ENCODE measurements at regions not wholly inside any gene's neighbourhood (a gene's known extent, or its start where the extent isn't known, plus 50 kb on each side); places are given as distances from the start of the nearest gene placed in this dataset.
"Not testable (repeated sequence)": the region's sequence is repeated elsewhere in the genome, so short reads cannot be mapped to it uniquely, and the experiment has no call there.

- DNase-seq (ENCODE audit: low read depth in 2 of 2) = no peak
Measured at GRCh38 chr18:73544617-73545016, 603.0 kb downstream of the FBXO15 start.

GRCh38 chr18:73544032-73544431 is 603.6 kb downstream of the FBXO15 start:
- no peak for DNase-seq (ENCODE audit: low read depth in 2 of 2)

- DNase-seq (ENCODE audit: low read depth in 2 of 2) = no peak
Measured at GRCh38 chr18:73535990-73536389, 611.6 kb downstream of the FBXO15 start.

GRCh38 chr18:73535189-73535588 is 612.4 kb downstream of the FBXO15 start:
- DNase-seq (ENCODE audit: low read depth in 2 of 2) = no peak

- no peak for DNase-seq (ENCODE audit: low read depth in 2 of 2)
Measured at GRCh38 chr18:73531601-73532000, 616.0 kb downstream of the FBXO15 start.

GRCh38 chr18:73528066-73528465 is 619.6 kb downstream of the FBXO15 start:
- DNase-seq (ENCODE audit: low read depth in 2 of 2) = no peak

- DNase-seq (ENCODE audit: low read depth in 2 of 2) = no peak
Measured at GRCh38 chr18:73520229-73520628, 627.4 kb downstream of the FBXO15 start.

GRCh38 chr18:73516056-73516455 is 631.6 kb downstream of the FBXO15 start:
- DNase-seq (ENCODE audit: low read depth in 2 of 2) = not testable (repeated sequence)

- no peak for DNase-seq (ENCODE audit: low read depth in 2 of 2)
Measured at GRCh38 chr18:73514449-73514848, 633.2 kb downstream of the FBXO15 start.

GRCh38 chr18:73511771-73512503 is 635.7 kb downstream of the FBXO15 start:
- DNase-seq (ENCODE audit: low read depth in 2 of 2) = no peak

- DNase-seq (ENCODE audit: low read depth in 2 of 2) = no peak
Measured at GRCh38 chr18:73509460-73509859, 638.2 kb downstream of the FBXO15 start.

GRCh38 chr18:73503326-73503725 is 635.5 kb upstream of the NETO1 start:
- no peak for DNase-seq (ENCODE audit: low read depth in 2 of 2)

- DNase-seq (ENCODE audit: low read depth in 2 of 2) = no peak
Measured at GRCh38 chr18:73487966-73488365, 620.2 kb upstream of the NETO1 start.

- DNase-seq (ENCODE audit: low read depth in 2 of 2) = no peak
Measured at GRCh38 chr18:73485166-73485565, 617.4 kb upstream of the NETO1 start.

- DNase-seq (ENCODE audit: low read depth in 2 of 2) = no peak
Measured at GRCh38 chr18:73482901-73483300, 615.1 kb upstream of the NETO1 start.

GRCh38 chr18:73479477-73479876 is 611.7 kb upstream of the NETO1 start:
- DNase-seq (ENCODE audit: low read depth in 2 of 2) = no peak

- no peak for DNase-seq (ENCODE audit: low read depth in 2 of 2)
Measured at GRCh38 chr18:73478191-73478590, 610.4 kb upstream of the NETO1 start.

GRCh38 chr18:73476031-73476430 is 608.2 kb upstream of the NETO1 start:
- DNase-seq (ENCODE audit: low read depth in 2 of 2) = no peak

- DNase-seq (ENCODE audit: low read depth in 2 of 2) = no peak
Measured at GRCh38 chr18:73462092-73462491, 594.3 kb upstream of the NETO1 start.

- no peak for DNase-seq (ENCODE audit: low read depth in 2 of 2)
Measured at GRCh38 chr18:73461780-73462059, 593.9 kb upstream of the NETO1 start.

GRCh38 chr18:73461038-73461779 is 593.4 kb upstream of the NETO1 start:
- DNase-seq (ENCODE audit: low read depth in 2 of 2) = no peak

GRCh38 chr18:73458186-73458964 is 590.6 kb upstream of the NETO1 start:
- no peak for DNase-seq (ENCODE audit: low read depth in 2 of 2)

GRCh38 chr18:73456643-73457042 is 588.9 kb upstream of the NETO1 start:
- no peak for DNase-seq (ENCODE audit: low read depth in 2 of 2)
